Stomach (tissue), 8 donors: ENCODE measurements at regions not wholly inside any gene's neighbourhood (a gene's known extent, or its start where the extent isn't known, plus 50 kb on each side); places are given as distances from the start of the nearest gene placed in this dataset.

Experiments
- DNase-seq, 2 donors: peaks; one replicate each; pipeline versions ENCODE4 v3.0.0 to v3.0.0-alpha.2; 2013 to 2019
- H3K27ac ChIP-seq, 5 donors: fragments of 200-600 bp in 4 of 5; sonication (generic) in 4 of 5; one replicate each; pipeline ENCODE4 v1.5.1; 2013 to 2019; ENCODE audit warnings: mild to moderate bottlenecking in 1 of 5, moderate library complexity in 1 of 5
- H3K27me3 ChIP-seq, 3 donors: fragments of 200-600 bp; sonication (generic); one replicate each; pipeline ENCODE4 v1.5.1; 2017 to 2019; ENCODE audit warnings: mixed run types in 1 of 3
- H3K36me3 ChIP-seq, 4 donors: fragments of 200-600 bp; sonication (generic); 1 replicate in 3 of 4; 2 replicates in 1 of 4; pipeline ENCODE4 v1.5.1; 2016 to 2019
- H3K4me1 ChIP-seq, 4 donors: fragments of 200-600 bp; sonication (generic); one replicate each; pipeline ENCODE4 v1.5.1; 2016 to 2019
- H3K4me3 ChIP-seq, 4 donors: fragments of 200-600 bp; sonication (generic) in 3 of 4; one replicate each; pipeline ENCODE4 v1.5.1; 2016 to 2019; ENCODE audit warnings: mild to moderate bottlenecking in 1 of 4
- H3K9me3 ChIP-seq, 4 donors: fragments of 200-600 bp; sonication (generic); one replicate each; pipeline ENCODE4 v1.5.1; 2016 to 2019
- EP300 ChIP-seq: sonication (generic); formaldehyde crosslinking; IDR thresholded peaks from one replicate; pipeline ENCODE4 v1.6.1; 2017; ENCODE audit warnings: antibody characterized with exemption
- POLR2A ChIP-seq, 4 donors: fragments of 450-650 bp; IDR thresholded peaks; one replicate each; pipeline ENCODE4 v1.6.1; 2016; ENCODE audit warnings: antibody characterized with exemption in 4 of 4, control low read depth in 2 of 4, mild to moderate bottlenecking in 1 of 4, moderate library complexity in 1 of 4
- POLR2AphosphoS5 ChIP-seq, 3 donors: sonication (generic); formaldehyde crosslinking; IDR thresholded peaks; one replicate each; pipeline ENCODE4 v1.6.1; 2016; ENCODE audit warnings: antibody characterized with exemption in 3 of 3
- WGBS, 5 donors: extraction: QIAGEN DNeasy Blood & Tissue Kit in 3 of 5; methylation state at CpG; one replicate each; pipeline versions ENCODE4 v1.1.5 to v1.1.7; 2013 to 2018; 5-methylcytosine and 5-hydroxymethylcytosine counted together
- intact Hi-C: fragments of 100-400 bp; cut with DNase I; formaldehyde crosslinking; loops from one replicate; pipeline ENCODE4 v1.15.1; 2023; ENCODE audit warnings: low total_unique reads
- TF ChIP-seq, protein P1 (sequence below), 7 experiments: fragments of 450-650 bp in 4 of 7; fragments of 200-600 bp in 3 of 7; sonication (generic) in 3 of 7; IDR thresholded peaks; one replicate each; pipeline ENCODE4 v1.5.1; 2016 to 2019; ENCODE audit warnings: antibody characterized with exemption in 7 of 7, control low read depth in 2 of 7, mild to moderate bottlenecking in 1 of 7
- donor health status: healthy with polysubstance abuse.
- donor health status: Bipolar disorder and iron deficiency.
- donor health status: healthy.

GRCh38 chr21:24276204-24276603 is 1331.1 kb downstream of the MRPL39 start:
- H3K9me3 ChIP-seq, result no peaks in the 10 kb centered on the region
- no peaks in the 10 kb centered on the region for H3K4me1 ChIP-seq
- H3K36me3 ChIP-seq, result no peaks in the 10 kb centered on the region
- TF ChIP-seq POLR2AphosphoS5 (IDR thresholded peaks at IDR 0.05) (no peak), EP300 (no peak), POLR2A (IDR thresholded peaks at IDR 0.05) (no peak)
- TF ChIP-seq, protein P1, sequence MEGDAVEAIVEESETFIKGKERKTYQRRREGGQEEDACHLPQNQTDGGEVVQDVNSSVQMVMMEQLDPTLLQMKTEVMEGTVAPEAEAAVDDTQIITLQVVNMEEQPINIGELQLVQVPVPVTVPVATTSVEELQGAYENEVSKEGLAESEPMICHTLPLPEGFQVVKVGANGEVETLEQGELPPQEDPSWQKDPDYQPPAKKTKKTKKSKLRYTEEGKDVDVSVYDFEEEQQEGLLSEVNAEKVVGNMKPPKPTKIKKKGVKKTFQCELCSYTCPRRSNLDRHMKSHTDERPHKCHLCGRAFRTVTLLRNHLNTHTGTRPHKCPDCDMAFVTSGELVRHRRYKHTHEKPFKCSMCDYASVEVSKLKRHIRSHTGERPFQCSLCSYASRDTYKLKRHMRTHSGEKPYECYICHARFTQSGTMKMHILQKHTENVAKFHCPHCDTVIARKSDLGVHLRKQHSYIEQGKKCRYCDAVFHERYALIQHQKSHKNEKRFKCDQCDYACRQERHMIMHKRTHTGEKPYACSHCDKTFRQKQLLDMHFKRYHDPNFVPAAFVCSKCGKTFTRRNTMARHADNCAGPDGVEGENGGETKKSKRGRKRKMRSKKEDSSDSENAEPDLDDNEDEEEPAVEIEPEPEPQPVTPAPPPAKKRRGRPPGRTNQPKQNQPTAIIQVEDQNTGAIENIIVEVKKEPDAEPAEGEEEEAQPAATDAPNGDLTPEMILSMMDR (IDR thresholded peaks at IDR 0.05), result no peak
- no peaks in the 10 kb centered on the region for H3K27me3 ChIP-seq
- no peak overlapping the region for H3K4me3 ChIP-seq
- peak in 1 of 2 donors; percentile 7 for DNase-seq
- intact Hi-C loops, result no loop called here
- H3K27ac ChIP-seq, result no peak overlapping the region

DNA sequence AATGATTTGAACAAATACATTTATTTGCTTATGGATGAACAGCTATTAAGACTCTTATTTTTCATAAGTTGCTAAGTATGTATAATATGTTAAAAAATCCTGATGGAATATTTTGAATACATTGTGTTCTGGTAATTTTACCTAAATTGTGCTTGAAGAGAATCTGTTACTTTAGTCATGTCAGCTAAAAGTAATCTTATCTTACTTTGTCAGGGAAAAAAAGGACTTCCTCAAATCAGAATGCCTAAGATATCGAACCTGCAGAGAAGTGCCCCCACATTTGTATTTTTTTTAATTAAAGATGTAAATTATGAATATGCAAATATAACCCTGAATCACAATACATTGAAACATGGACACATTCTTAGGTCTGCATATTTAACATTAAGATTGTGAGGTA is 1331.7 kb downstream of the MRPL39 start:
- Histone ChIP-seq H3K27me3 (no peaks in the 10 kb centered on the region), H3K4me3 (no peak overlapping the region), H3K27ac (no peak overlapping the region), H3K4me1 (no peaks in the 10 kb centered on the region), H3K9me3 (no peaks in the 10 kb centered on the region), H3K36me3 (no peaks in the 10 kb centered on the region)
- TF ChIP-seq POLR2AphosphoS5 (IDR thresholded peaks at IDR 0.05) (no peak), EP300 (no peak), POLR2A (IDR thresholded peaks at IDR 0.05) (no peak)
- TF ChIP-seq, protein P1 (IDR thresholded peaks at IDR 0.05), result no peak
- no peak for DNase-seq
- intact Hi-C loops, result no loop called here
- 13 to 33% (median 17%) methylated on average over 1 of the region's 1 CpG for WGBS, 5 donors

DNA sequence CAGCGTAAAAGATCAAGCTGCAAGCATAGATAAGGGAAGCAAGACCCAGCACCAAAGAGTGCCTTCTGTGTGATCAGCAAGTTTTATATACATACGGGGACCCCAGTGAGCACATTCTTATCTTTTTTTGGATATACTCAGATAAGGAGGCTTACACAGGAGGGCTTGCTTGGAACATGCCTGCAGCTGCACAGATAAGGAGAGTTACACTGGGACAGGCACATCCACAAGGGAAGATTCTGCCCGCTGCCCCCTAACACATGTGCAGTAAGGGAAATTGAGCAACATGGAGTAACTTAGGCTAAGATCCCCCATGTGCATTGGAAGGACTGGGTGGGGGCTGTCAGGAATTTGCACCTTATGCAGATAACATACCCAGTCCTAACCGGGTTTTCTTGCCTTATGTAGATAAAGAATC is 1334.8 kb downstream of the MRPL39 start:
- no peaks in the 10 kb centered on the region for H3K4me1 ChIP-seq
- no peak for TF ChIP-seq EP300
- TF ChIP-seq POLR2AphosphoS5 (IDR thresholded peaks at IDR 0.05), result no peak
- no peak for TF ChIP-seq POLR2A (IDR thresholded peaks at IDR 0.05)
- TF ChIP-seq, protein P1 (IDR thresholded peaks at IDR 0.05), result no peak
- H3K27ac ChIP-seq, result no peak overlapping the region
- no peak overlapping the region for H3K4me3 ChIP-seq
- DNase-seq, result no peak
- WGBS, 5 donors, result 8 to 23% (median 21%) methylated on average over 3 to 4 of the region's 4 CpGs
- intact Hi-C loops, result no loop called here
- no peaks in the 10 kb centered on the region for H3K27me3 ChIP-seq
- H3K36me3 ChIP-seq, result no peaks in the 10 kb centered on the region
- no peaks in the 10 kb centered on the region for H3K9me3 ChIP-seq

GRCh38 chr21:24265987-24266386 is 1341.3 kb downstream of the MRPL39 start:
- WGBS, 5 donors, result 60 to 72% (median 69%) methylated on average over 1 of the region's 1 CpG
- no peak for DNase-seq
- H3K27me3 ChIP-seq, result no peaks in the 10 kb centered on the region
- no peak for TF ChIP-seq POLR2AphosphoS5 (IDR thresholded peaks at IDR 0.05)
- no peak for TF ChIP-seq POLR2A (IDR thresholded peaks at IDR 0.05)
- no peak for TF ChIP-seq EP300
- TF ChIP-seq, protein P1 (IDR thresholded peaks at IDR 0.05), result no peak
- intact Hi-C loops, result no loop called here
- no peak overlapping the region for H3K27ac ChIP-seq
- H3K4me3 ChIP-seq, result no peak overlapping the region
- no peaks in the 10 kb centered on the region for H3K36me3 ChIP-seq
- no peaks in the 10 kb centered on the region for H3K9me3 ChIP-seq
- H3K4me1 ChIP-seq, result no peaks in the 10 kb centered on the region
